GM12874 (cell line): ENCODE measurements at regions not wholly inside any gene's neighbourhood (a gene's known extent, or its start where the extent isn't known, plus 50 kb on each side); places are given as distances from the start of the nearest gene placed in this dataset.

Experiments
- CTCF ChIP-seq: IDR thresholded peaks from 2 replicates; pipeline ENCODE4 v1.5.1; 2011; ENCODE audit warnings: low read depth, mild to moderate bottlenecking, control low read depth, low read length, moderate library complexity; ENCODE audit not compliant: insufficient read depth

- TF ChIP-seq CTCF = no peak
Measured at GRCh38 chr12:30015631-30016337, 232.0 kb upstream of the TMTC1 start.

- no peak for TF ChIP-seq CTCF
Measured at GRCh38 chr12:30014991-30015390, 231.2 kb upstream of the TMTC1 start.

GRCh38 chr12:30012816-30013450, 229.2 kb upstream of the TMTC1 start:
- TF ChIP-seq CTCF = no peak

GRCh38 chr12:30010071-30011052, 226.6 kb upstream of the TMTC1 start:
- no peak for TF ChIP-seq CTCF

- no peak for TF ChIP-seq CTCF
Measured at GRCh38 chr12:30006021-30006420, 222.3 kb upstream of the TMTC1 start.

GRCh38 chr12:30003321-30003720, 219.6 kb upstream of the TMTC1 start:
- no peak for TF ChIP-seq CTCF

GRCh38 chr12:30002677-30003076, 218.9 kb upstream of the TMTC1 start:
- TF ChIP-seq CTCF = no peak
